PC-3 (cell line): ENCODE measurements at regions not wholly inside any gene's neighbourhood (a gene's known extent, or its start where the extent isn't known, plus 50 kb on each side); places are given as distances from the start of the nearest gene placed in this dataset.

ENCODE experiments used
- ATAC-seq: fragments of 200-7000 bp; cut with Tn5 transposase; 2 replicates; pipeline ENCODE4 v1.9.1; 2020; ENCODE audit warnings: mild to moderate bottlenecking, moderate library complexity
- BruUV-seq: library from RNA; stranded (reverse); fragments of 400-500 nt; replicated peaks from 2 replicates; lab custom pipeline; 2021; lab: Mats Ljungman, UMichigan
- CTCF ChIA-PET: fragments of 300-600 bp; sonication (Branson Sonifier 250); formaldehyde crosslinking; loops from one replicate; lab custom pipeline; 2022; ENCODE audit warnings: antibody characterized with exemption; lab: Charles Lee
- POLR2A ChIA-PET: fragments of 300-600 bp; sonication (Branson Sonifier 250); formaldehyde crosslinking; loops from one replicate; lab custom pipeline; 2022; ENCODE audit warnings: antibody characterized with exemption; ENCODE audit not compliant: unreplicated experiment; lab: Charles Lee
- DNase-seq: peaks from one replicate; pipeline ENCODE4 v3.0.0-alpha.2; 2015
- H2AFZ ChIP-seq: fragments of 300-600 bp; sonication (generic); 2 replicates; pipeline ENCODE4 v1.6.0; 2016; ENCODE audit warnings: antibody characterized with exemption, low read length
- H3F3A ChIP-seq: fragments of 300-600 bp; sonication (generic); one replicate; pipeline ENCODE4 v1.6.0; 2017; ENCODE audit warnings: antibody characterized with exemption, low read length, control low read depth, mild to moderate bottlenecking; ENCODE audit not compliant: unreplicated experiment
- H3K27ac ChIP-seq: fragments of 300-600 bp; sonication (generic); 2 replicates; pipeline ENCODE4 v1.5.1; 2016; ENCODE audit warnings: mild to moderate bottlenecking, low read length
- H3K27me3 ChIP-seq: fragments of 300-600 bp; sonication (generic); 2 replicates; pipeline ENCODE4 v1.6.1; 2016; ENCODE audit warnings: low read length, mixed read lengths
- H3K36me3 ChIP-seq: fragments of 300-600 bp; sonication (generic); 2 replicates; pipeline ENCODE4 v1.6.1; 2016; ENCODE audit warnings: low read depth, mixed run types, low read length, mixed read lengths
- H3K4me1 ChIP-seq: fragments of 300-600 bp; sonication (generic); 2 replicates; pipeline ENCODE4 v1.5.1; 2016; ENCODE audit warnings: low read length; ENCODE audit not compliant: insufficient read depth
- H3K4me2 ChIP-seq: fragments of 300-600 bp; sonication (generic); 2 replicates; pipeline ENCODE4 v1.6.0; 2016; ENCODE audit warnings: low read length
- H3K4me3 ChIP-seq: fragments of 300-600 bp; sonication (generic); 2 replicates; pipeline ENCODE4 v1.5.1; 2016; ENCODE audit warnings: mild to moderate bottlenecking, low read length, mixed read lengths
- H3K79me2 ChIP-seq: fragments of 300-600 bp; sonication (generic); 2 replicates; pipeline ENCODE4 v1.6.1; 2017; ENCODE audit warnings: low read length, mixed read lengths
- H3K9ac ChIP-seq: fragments of 300-600 bp; sonication (generic); 2 replicates; pipeline ENCODE4 v1.6.0; 2016; ENCODE audit warnings: mild to moderate bottlenecking, low read length
- H3K9me2 ChIP-seq: fragments of 300-600 bp; sonication (generic); replicated peaks from 2 replicates; pipeline ENCODE4 v1.6.1; 2016; ENCODE audit warnings: mixed run types, low read length, mixed read lengths
- H3K9me3 ChIP-seq: fragments of 300-600 bp; sonication (generic); 2 replicates; pipeline ENCODE4 v1.6.1; 2016; ENCODE audit warnings: low read length, mixed read lengths
- H4K20me1 ChIP-seq: fragments of 300-600 bp; sonication (generic); 2 replicates; pipeline ENCODE4 v1.6.1; 2016; ENCODE audit warnings: low read length, mixed read lengths
- CTCF ChIP-seq: fragments of 300-600 bp; sonication (generic); conservative IDR thresholded peaks from 2 replicates; pipeline ENCODE4 v1.5.1; 2017; ENCODE audit warnings: antibody characterized with exemption, low read depth, mild to moderate bottlenecking, low read length
- EZH2 ChIP-seq: fragments of 300-600 bp; sonication (generic); IDR thresholded peaks from one replicate; pipeline ENCODE4 v1.6.1; 2017; ENCODE audit warnings: antibody characterized with exemption, mild to moderate bottlenecking, low read length; ENCODE audit not compliant: unreplicated experiment
- EZH2phosphoT487 ChIP-seq: fragments of 300-600 bp; sonication (generic); IDR thresholded peaks from 2 replicates; pipeline ENCODE4 v1.6.1; 2018; ENCODE audit warnings: mild to moderate bottlenecking, antibody characterized with exemption, low read length, borderline replicate concordance
- intact Hi-C: fragments of 100-400 bp; cut with micrococcal nuclease; formaldehyde crosslinking; loops from 2 replicates; pipeline ENCODE4 v1.9.0; 2023

DNA sequence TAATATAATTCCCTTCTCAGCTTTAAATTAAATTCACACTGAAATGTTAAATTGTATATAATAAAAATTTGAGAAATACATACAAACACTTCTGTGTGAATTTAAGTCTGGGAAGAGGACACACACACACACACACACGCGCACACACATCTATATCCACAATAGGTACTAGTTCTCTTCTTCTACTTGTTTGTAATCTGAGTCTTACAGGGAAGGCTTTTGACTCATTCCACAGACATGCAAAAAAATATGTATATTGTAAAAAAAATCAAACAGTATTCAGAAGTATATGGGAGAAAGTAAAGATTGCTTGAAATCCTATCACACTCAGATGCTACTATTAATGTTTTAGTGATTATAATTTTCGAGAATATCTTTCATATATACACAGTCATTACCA is 276.2 kb downstream of the MDFIC start:
- no peaks in the 10 kb centered on the region for H3K27me3 ChIP-seq
- ChIA-PET POLR2A (no interaction called here), CTCF (no interaction called here)
- no peaks in the 10 kb centered on the region for H3K4me1 ChIP-seq
- H3K79me2 ChIP-seq = no peaks in the 10 kb centered on the region
- no peak for TF ChIP-seq EZH2
- TF ChIP-seq CTCF = no peak
- TF ChIP-seq EZH2phosphoT487 = no peak
- H3K27ac ChIP-seq = no peak overlapping the region
- no peaks in the 10 kb centered on the region for H3F3A ChIP-seq
- no peak overlapping the region for H3K9ac ChIP-seq
- no peaks in the 10 kb centered on the region for H3K36me3 ChIP-seq
- no peak overlapping the region for H3K4me3 ChIP-seq
- H3K9me2 ChIP-seq = no peaks in the 10 kb centered on the region
- no peaks in the 10 kb centered on the region for H4K20me1 ChIP-seq
- H2AFZ ChIP-seq = no peak overlapping the region
- no TSS peak for BruUV-seq
- H3K9me3 ChIP-seq = no peaks in the 10 kb centered on the region
- intact Hi-C loops = no loop called here
- ATAC-seq = peak; percentile 62; the same call in 1 of the 2 replicates
- H3K4me2 ChIP-seq = no peak overlapping the region
- peak; percentile 28 for DNase-seq

DNA sequence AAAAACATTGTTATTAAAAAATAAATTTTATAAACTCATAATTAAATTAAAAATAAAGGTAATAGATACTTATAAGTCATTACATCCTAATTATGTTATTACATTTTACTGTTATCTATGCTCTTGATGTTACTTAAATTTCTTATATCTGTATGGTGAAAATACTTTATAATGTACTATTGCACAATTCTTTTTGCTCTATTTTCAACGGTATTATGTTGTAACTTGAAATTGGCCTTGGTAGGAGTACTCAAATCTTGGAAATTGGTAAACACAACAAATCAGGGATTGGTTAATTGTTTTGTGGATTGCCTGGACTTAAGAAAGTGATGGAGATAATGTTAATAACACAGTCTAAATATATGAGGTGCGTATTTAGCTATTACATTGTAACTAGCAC is 273.3 kb downstream of the MDFIC start:
- H3K4me3 ChIP-seq = no peak overlapping the region
- H2AFZ ChIP-seq = no peak overlapping the region
- H3K27me3 ChIP-seq = no peaks in the 10 kb centered on the region
- ATAC-seq (no peak), DNase-seq (no peak)
- no peaks in the 10 kb centered on the region for H3K9me3 ChIP-seq
- POLR2A ChIA-PET = no interaction called here
- no TSS peak for BruUV-seq
- CTCF ChIA-PET = no interaction called here
- H3K9ac ChIP-seq = no peak overlapping the region
- no peaks in the 10 kb centered on the region for H3K9me2 ChIP-seq
- H3K4me1 ChIP-seq = no peaks in the 10 kb centered on the region; the same call in 1 of the 2 replicates
- no peaks in the 10 kb centered on the region for H3F3A ChIP-seq
- H3K4me2 ChIP-seq = no peak overlapping the region
- H3K36me3 ChIP-seq = no peaks in the 10 kb centered on the region
- TF ChIP-seq EZH2phosphoT487 (no peak), CTCF (no peak), EZH2 (no peak)
- no peaks in the 10 kb centered on the region for H4K20me1 ChIP-seq
- H3K79me2 ChIP-seq = no peaks in the 10 kb centered on the region
- no peak overlapping the region for H3K27ac ChIP-seq
- intact Hi-C loops = no loop called here

- Histone ChIP-seq H3K27ac (no peak overlapping the region), H3K4me2 (no peak overlapping the region), H3F3A (no peaks in the 10 kb centered on the region), H3K4me3 (no peak overlapping the region), H3K9me2 (no peaks in the 10 kb centered on the region), H3K27me3 (no peaks in the 10 kb centered on the region), H3K36me3 (no peaks in the 10 kb centered on the region), H3K9me3 (no peaks in the 10 kb centered on the region), H4K20me1 (no peaks in the 10 kb centered on the region), H3K79me2 (no peaks in the 10 kb centered on the region), H3K9ac (no peak overlapping the region), H3K4me1 (no peaks in the 10 kb centered on the region; the same call in 1 of the 2 replicates), H2AFZ (no peak overlapping the region)
- ATAC-seq (peak; percentile 78), DNase-seq (peak; percentile 38)
- intact Hi-C loops = no loop called here
- ChIA-PET CTCF (no interaction called here), POLR2A (no interaction called here)
- no TSS peak for BruUV-seq
- TF ChIP-seq EZH2phosphoT487 (no peak), CTCF (no peak), EZH2 (no peak)
Observed at GRCh38 chr7:115191526-115191925, 269.6 kb downstream of the MDFIC start.
